ENCODE measurements at regions not wholly inside any gene's neighbourhood (a gene's known extent, or its start where the extent isn't known, plus 50 kb on each side); places are given as distances from the start of the nearest gene placed in this dataset.
"Not testable (repeated sequence)": the region's sequence is repeated elsewhere in the genome, so short reads cannot be mapped to it uniquely, and the experiment has no call there.

DNA sequence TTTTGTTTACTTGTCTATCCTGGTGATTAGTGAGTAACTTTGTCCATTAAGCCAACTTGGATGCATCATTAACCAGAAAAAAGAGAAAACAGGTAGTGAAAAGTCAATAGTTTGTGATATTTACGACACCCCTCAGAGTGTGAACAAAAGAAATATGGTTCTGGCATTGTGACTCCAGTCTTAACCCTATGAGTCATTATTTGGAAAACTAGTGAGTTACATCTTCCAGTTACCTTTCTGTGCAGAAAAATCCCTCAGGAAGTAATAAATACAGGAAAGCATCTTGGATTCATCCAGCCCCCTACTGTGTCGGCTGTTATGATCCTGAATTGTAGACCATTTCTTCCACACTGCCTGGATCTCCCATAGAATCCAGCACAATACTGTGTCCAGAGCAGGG lies 379.1 kb downstream of the GALC start:
- Mint-ChIP-seq H3K9me3 (peaks cover 1 to 8% (median 2%) of the 10 kb centered on the region in 3 donors), H3K27ac (no peak overlapping the region), H3K27me3 (no peaks in the 10 kb centered on the region), H3K36me3 (no peaks in the 10 kb centered on the region), H3K4me3 (no peak overlapping the region), H3K4me1 (no peaks in the 10 kb centered on the region)

DNA sequence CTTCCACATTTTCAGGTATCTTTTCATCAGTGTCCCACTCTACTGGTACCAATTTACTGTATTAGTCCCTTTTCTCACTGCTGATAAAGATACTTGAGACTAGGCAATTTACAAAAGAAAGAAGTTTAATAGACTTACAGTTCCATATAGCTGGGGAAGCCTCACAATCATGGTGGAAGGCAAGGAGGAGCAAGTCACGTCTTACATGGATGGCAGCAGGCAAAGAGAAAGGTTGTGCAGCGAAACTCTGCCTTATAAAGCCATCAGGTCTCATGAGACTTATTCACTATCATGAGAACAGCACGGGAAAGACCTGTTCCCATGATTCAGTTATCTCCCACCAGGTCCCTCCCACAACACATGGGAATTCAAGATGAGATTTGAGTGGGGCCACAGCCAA lies 385.9 kb downstream of the GALC start:
- peaks cover 6 to 17% (median 6%) of the 10 kb centered on the region in 3 donors for H3K9me3 Mint-ChIP-seq
- H3K4me3 Mint-ChIP-seq, H3K27me3 Mint-ChIP-seq, H3K36me3 Mint-ChIP-seq, H3K27ac Mint-ChIP-seq, H3K4me1 Mint-ChIP-seq: not testable (repeated sequence)

DNA sequence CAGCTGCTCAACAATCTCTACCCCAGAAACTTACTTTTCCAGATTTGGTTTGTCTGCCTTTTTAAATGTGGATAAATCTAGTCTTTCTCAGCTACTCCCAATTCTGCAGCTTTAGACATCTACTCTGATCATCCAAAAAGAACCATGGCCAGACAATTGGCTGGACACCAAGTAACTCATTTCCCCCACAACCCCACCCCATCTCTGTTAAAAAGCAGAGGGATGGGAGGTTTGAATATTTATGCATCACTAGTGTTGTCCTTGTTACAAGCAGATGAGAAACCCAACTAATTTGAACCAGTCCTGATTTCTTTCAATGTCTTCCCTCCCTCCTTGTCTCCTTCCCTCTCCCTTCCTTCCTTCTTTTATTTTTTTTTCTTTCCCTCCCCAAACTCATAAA lies 391.9 kb downstream of the GALC start:
- H3K9me3 Mint-ChIP-seq: peaks cover 6 to 29% (median 7%) of the 10 kb centered on the region in 3 donors
- H3K27me3 Mint-ChIP-seq: no peaks in the 10 kb centered on the region
- H3K36me3 Mint-ChIP-seq: no peaks in the 10 kb centered on the region
- H3K4me1 Mint-ChIP-seq: no peaks in the 10 kb centered on the region
- H3K27ac Mint-ChIP-seq: no peak overlapping the region
- no peak overlapping the region for H3K4me3 Mint-ChIP-seq

DNA sequence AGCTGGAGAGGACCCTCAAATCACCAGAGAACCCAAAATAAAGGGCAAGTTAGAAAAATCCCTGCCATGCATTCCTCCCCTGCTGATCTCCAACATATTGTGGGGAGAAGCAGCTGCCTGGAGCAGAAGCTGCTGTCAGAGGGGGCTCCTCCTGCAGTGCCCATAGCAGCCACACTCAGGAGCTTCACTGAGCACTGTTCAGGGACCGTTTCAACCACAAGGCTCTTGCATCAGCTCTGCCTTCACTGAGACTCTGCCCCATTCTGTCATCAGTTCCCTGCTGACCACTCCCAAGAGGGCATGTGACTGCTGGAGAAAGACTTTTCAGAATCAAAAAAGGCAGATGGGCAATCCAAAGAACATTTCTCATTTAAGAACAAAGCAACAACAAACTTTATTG lies 392.7 kb downstream of the GALC start:
- H3K4me1 Mint-ChIP-seq: no peaks in the 10 kb centered on the region
- H3K36me3 Mint-ChIP-seq: no peaks in the 10 kb centered on the region
- H3K9me3 Mint-ChIP-seq: peaks cover 4 to 28% (median 6%) of the 10 kb centered on the region in 3 donors
- H3K27ac Mint-ChIP-seq: no peak overlapping the region
- H3K27me3 Mint-ChIP-seq: no peaks in the 10 kb centered on the region
- H3K4me3 Mint-ChIP-seq: no peak overlapping the region

DNA sequence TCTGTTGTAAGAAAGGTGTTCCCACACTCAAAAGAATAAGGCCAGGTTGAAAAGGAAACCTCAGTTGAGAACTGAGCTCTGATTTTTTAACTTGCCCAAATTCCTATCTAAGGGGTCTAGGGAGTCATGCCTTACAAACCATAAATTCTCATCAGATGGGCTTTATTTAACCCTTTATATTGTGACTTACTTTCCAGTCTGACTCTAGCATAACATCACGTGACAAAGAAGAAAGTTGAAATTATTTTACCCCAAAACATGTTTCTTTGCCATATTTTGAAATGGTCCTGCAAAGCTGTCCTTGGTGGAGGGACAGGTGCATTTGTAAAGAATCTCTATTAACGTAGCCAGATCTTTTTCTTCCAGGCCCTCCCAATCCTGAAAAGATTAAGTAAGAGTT lies 411.7 kb downstream of the GALC start:
- Mint-ChIP-seq H3K27me3 (no peaks in the 10 kb centered on the region), H3K27ac (no peak overlapping the region), H3K9me3 (peaks cover 0 to 11% (median 9%) of the 10 kb centered on the region in 3 donors), H3K4me3 (no peak overlapping the region), H3K36me3 (no peaks in the 10 kb centered on the region), H3K4me1 (no peaks in the 10 kb centered on the region)

DNA sequence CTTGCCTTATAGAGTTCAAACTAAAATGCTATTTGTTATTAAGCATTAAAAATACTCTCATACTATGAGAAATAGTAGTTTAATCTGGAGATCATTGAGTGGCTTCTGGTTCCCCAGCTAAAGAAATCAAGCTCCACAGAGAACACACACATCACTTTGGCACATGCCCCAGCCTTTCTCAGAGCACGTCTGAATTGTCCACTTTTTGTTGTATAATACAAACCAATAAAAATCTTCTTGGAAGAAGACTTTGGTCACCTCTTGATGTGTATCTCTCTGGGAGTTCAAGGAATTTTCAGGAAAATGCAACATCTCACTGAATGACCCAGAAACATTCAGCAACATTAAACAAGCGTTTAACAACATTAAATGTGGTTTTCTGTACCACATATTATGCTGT lies 413.9 kb downstream of the GALC start:
- no peak overlapping the region for H3K4me3 Mint-ChIP-seq
- no peaks in the 10 kb centered on the region for H3K36me3 Mint-ChIP-seq
- H3K4me1 Mint-ChIP-seq: no peaks in the 10 kb centered on the region
- H3K27me3 Mint-ChIP-seq: no peaks in the 10 kb centered on the region
- peak overlapping the region in 1 of 3 donors; percentile 75 for H3K27ac Mint-ChIP-seq
- H3K9me3 Mint-ChIP-seq: peaks cover 0 to 11% (median 9%) of the 10 kb centered on the region in 3 donors

DNA sequence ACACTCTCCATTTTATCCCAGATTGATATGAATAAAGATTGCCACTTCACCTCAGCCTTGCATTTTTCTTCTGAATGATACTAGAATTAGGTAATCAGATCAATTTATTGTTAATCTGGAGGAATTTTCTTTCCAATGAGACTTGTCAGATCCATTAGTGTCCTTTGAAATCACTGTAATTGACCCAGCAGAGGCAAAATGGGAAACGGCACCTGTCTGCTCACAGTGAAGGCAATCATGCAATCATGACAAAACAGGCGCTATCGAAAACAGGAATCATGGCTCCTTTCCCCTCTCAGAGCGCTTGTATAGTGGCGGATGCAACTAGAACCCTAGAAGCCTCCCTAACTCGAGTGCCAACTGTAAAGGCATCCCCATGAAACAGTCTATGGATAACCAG lies 417.6 kb downstream of the GALC start:
- Mint-ChIP-seq H3K9me3 (peaks cover 0 to 10% (median 2%) of the 10 kb centered on the region in 3 donors), H3K4me1 (no peaks in the 10 kb centered on the region), H3K27me3 (no peaks in the 10 kb centered on the region), H3K27ac (no peak overlapping the region), H3K36me3 (no peaks in the 10 kb centered on the region), H3K4me3 (no peak overlapping the region)

DNA sequence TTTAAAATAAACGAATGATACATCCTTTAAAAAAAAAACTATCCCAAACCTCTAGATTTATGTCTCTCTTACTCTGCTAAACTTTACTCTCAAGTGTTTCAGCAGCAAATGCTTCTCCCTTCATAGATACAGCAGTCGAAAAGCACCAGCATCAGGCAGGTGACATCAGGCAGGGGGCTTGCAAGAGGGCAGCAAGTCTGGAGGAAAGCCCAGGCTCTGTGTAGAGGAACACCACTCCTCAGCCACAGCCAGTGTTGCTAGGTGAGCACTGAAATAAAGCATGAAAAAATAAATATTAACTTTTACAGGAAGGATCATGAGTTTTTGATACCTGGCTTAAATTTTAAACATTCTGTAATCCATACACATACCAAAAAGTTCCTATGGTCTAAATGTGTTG lies 419.4 kb downstream of the GALC start:
- Mint-ChIP-seq H3K27me3 (no peaks in the 10 kb centered on the region), H3K36me3 (no peaks in the 10 kb centered on the region), H3K4me1 (no peaks in the 10 kb centered on the region), H3K9me3 (peaks cover 0 to 5% (median 4%) of the 10 kb centered on the region in 3 donors), H3K4me3 (no peak overlapping the region), H3K27ac (no peak overlapping the region)

DNA sequence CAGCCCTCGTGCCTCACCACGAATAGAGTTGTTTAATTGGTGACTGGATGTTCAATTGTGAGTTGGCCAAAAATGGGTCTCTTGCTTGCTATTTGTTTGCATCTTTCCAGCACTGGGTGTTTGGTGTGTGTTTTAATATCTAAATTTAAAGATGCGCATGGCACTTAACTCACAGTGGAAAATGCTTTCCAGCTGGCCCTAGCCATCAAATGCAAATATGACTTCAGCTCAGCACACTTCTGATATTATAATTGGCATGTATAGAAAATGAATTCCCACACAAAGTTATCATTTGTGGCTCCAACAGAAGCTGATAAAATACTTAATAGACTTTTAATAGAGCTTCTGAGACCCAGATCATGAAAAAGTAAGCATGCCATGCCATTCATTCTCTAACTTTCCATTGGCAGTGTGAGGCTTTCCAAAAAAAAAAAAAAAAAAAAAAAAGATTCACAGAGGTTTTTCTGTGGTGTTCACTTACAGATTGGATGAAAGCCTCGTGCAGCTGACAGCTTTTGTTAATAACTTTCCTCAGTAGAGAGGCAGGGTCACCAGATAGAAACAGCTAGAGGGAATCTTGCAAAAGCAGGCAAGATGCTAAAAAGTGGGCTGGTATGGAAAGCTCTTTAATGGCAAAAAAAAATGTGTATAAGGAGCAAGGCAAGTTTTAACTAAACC lies 425.2 kb downstream of the GALC start:
- H3K36me3 Mint-ChIP-seq: no peaks in the 10 kb centered on the region
- no peak overlapping the region for H3K4me3 Mint-ChIP-seq
- H3K27ac Mint-ChIP-seq: no peak overlapping the region

DNA sequence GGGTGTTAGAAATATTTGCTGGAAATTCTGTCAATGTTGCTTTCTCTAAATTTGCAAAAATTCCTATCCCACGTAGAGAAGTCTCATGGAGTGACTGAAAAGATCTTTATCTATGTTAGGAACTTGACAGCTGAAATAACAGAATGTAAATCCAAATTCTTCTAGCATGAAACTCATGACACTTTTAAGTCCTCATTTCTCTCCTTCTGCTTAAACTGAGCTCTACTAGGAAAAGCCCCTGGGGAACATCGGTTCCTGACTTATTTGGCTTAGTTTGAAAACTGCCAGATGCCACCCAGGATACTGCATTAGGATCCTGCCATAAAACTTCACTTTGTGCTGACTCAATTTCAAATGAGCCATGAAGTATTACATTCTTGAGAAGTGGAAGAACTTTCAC lies 426.0 kb downstream of the GALC start:
- Mint-ChIP-seq H3K9me3 (peaks cover 0 to 16% (median 0%) of the 10 kb centered on the region in 3 donors), H3K27me3 (no peaks in the 10 kb centered on the region), H3K36me3 (no peaks in the 10 kb centered on the region), H3K4me1 (peaks cover 0 to 1% (median 0%) of the 10 kb centered on the region in 3 donors), H3K4me3 (no peak overlapping the region), H3K27ac (no peak overlapping the region)

More for the DNA sequence above, 425.2 kb downstream of the GALC start:
- Mint-ChIP-seq H3K4me1 (peaks cover 0 to 1% (median 0%) of the 10 kb centered on the region in 3 donors), H3K9me3 (peaks cover 0 to 9% (median 0%) of the 10 kb centered on the region in 3 donors), H3K27me3 (no peaks in the 10 kb centered on the region)

DNA sequence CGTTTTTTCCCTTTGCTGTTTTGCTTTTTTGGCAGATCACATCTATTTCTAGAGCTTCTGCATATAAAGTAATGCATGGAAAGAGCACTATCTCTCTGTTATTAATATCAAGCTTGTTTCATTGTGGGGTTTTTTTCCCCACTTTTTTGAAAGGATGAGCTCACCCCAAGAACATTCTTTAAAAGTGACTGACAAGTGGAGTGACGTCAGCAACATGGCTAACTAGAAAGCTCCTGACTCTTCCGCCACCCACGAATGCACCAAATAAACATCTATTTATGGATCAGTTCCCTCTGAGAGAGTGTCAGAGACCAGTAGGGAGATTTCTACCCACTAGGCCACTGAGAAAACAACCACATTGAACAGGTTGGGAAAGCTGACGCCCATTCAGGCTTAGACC lies 445.4 kb downstream of the GALC start:
- peaks cover 2% of the 10 kb centered on the region for H3K36me3 Mint-ChIP-seq
- H3K4me1 Mint-ChIP-seq: no peaks in the 10 kb centered on the region

DNA sequence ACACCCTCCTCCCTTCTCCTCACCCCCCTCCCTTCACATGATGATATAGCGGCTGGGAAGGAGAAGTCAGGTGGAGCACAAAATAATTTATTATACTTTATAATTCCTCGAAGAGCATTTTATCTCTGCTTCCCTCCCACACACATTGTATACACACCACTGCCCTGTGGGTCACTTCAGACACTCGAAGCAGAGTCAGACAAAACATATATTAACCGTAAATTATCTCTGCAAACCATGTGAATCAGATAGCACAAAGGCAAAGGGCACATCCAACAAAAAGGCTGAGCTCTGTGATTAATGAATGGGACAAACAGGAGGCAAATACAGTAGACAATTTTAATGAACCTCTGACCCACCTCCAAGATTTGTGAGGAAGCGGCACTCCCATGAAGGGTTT lies 450.7 kb downstream of the GALC start:
- Mint-ChIP-seq H3K36me3 (peaks cover 2% of the 10 kb centered on the region), H3K4me3 (no peak overlapping the region), H3K9me3 (peaks cover 0 to 10% (median 9%) of the 10 kb centered on the region in 3 donors), H3K27ac (no peak overlapping the region), H3K4me1 (no peaks in the 10 kb centered on the region), H3K27me3 (peaks cover 1% of the 10 kb centered on the region)

More for the DNA sequence above, 445.4 kb downstream of the GALC start:
- Mint-ChIP-seq H3K27ac (no peak overlapping the region), H3K9me3 (peaks cover 9 to 11% (median 11%) of the 10 kb centered on the region in 3 donors), H3K4me3 (no peak overlapping the region), H3K27me3 (peaks cover 1% of the 10 kb centered on the region)

DNA sequence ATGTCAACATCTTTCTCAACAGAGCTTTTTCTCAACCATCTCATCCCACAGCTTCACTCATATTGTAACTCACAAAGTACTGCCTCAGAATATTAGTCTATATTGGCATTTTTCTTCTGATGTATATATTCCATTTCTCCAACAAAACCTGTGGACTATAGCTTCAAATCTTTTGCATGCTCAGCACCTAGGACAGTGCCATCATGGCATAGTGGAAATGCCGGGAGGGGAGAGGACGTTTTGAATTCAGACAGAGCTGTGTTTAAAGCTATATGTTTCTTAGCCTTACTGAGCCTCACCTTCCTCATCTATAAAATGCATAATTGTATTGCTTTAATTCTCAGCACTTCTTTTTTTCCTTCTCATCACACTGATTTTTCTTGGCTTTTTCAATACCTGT lies 452.6 kb downstream of the GALC start:
- Mint-ChIP-seq H3K27me3 (no peaks in the 10 kb centered on the region), H3K36me3 (no peaks in the 10 kb centered on the region), H3K9me3 (peaks cover 0 to 10% (median 8%) of the 10 kb centered on the region in 3 donors), H3K4me1 (no peaks in the 10 kb centered on the region), H3K27ac (no peak overlapping the region), H3K4me3 (no peak overlapping the region)

DNA sequence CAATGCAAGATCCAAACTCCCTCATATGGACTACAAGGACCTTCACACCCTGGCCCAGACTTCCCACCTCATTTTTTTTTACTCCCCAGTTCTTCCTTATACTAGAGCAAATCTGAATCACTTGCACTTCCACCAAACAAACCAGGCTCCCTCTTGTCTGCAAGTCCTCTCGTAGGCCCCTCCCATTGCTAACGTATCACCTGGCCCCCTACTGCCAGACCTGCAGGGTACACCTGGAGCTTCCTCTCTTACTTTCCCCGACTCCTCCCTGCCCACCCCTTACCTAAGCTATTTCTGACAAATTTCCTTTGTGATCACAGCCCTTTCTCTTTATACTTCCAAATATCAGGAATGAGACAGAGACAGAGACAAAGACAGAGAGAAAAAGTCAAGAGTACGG lies 463.9 kb downstream of the GALC start:
- H3K36me3 Mint-ChIP-seq: no peaks in the 10 kb centered on the region
- H3K27ac Mint-ChIP-seq: no peak overlapping the region
- H3K9me3 Mint-ChIP-seq: peaks cover 1 to 8% (median 5%) of the 10 kb centered on the region in 3 donors
- peaks cover 1% of the 10 kb centered on the region for H3K27me3 Mint-ChIP-seq
- H3K4me3 Mint-ChIP-seq: no peak overlapping the region
- no peaks in the 10 kb centered on the region for H3K4me1 Mint-ChIP-seq

DNA sequence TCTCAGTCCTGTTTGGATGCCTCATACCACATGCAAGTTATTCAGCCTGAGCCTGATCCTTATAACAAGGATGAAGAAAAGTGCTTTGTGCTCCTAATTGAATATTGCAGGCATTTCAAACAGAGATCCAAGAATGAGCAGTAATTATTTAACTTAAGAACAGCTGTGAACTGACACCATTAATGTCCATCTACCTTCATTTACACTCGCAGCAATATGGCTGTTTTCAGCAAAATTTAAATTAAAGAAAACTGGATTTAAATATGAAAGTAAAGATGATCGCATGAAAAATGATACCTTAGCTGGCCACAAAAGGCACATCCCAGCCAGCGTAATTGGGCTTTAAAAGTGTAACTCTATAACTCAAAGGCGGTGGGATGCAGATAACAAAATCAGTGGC lies 466.3 kb downstream of the GALC start:
- no peak overlapping the region for H3K4me3 Mint-ChIP-seq
- H3K9me3 Mint-ChIP-seq: peaks cover 0 to 6% (median 3%) of the 10 kb centered on the region in 3 donors
- no peak overlapping the region for H3K27ac Mint-ChIP-seq
- no peaks in the 10 kb centered on the region for H3K4me1 Mint-ChIP-seq
- H3K27me3 Mint-ChIP-seq: peaks cover 1% of the 10 kb centered on the region
- no peaks in the 10 kb centered on the region for H3K36me3 Mint-ChIP-seq

DNA sequence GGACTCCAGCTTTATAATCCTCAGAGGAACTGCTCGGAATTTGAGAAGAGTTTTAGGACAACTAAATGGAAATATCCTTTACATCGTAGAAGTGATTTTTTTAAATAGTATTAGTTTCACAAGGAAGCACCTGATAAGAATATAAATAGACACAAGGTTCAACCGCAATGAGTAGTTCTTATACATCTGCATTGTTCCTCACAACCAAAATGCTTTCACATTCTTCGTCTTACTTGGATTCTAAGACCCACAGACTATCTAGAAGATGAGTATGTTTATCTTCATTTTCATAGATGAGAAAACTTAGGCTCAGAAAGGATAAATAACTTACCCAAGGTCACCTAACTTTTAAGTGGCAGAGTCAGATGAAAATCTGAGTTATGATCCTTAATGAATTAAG lies 469.0 kb downstream of the GALC start:
- Mint-ChIP-seq H3K4me1 (no peaks in the 10 kb centered on the region), H3K4me3 (no peak overlapping the region), H3K36me3 (no peaks in the 10 kb centered on the region), H3K9me3 (peaks cover 0 to 4% (median 4%) of the 10 kb centered on the region in 3 donors), H3K27me3 (peaks cover under 1% of the 10 kb centered on the region), H3K27ac (no peak overlapping the region)
